GM12872 (cell line): ENCODE measurements at regions not wholly inside any gene's neighbourhood (a gene's known extent, or its start where the extent isn't known, plus 50 kb on each side); places are given as distances from the start of the nearest gene placed in this dataset.

Experiments
- TF ChIP-seq, protein P1 (sequence below): IDR thresholded peaks from 3 replicates; pipeline ENCODE4 v1.5.1; 2011; ENCODE audit warnings: low read depth, mild to moderate bottlenecking, low read length, moderate library complexity; ENCODE audit not compliant: insufficient read depth

DNA sequence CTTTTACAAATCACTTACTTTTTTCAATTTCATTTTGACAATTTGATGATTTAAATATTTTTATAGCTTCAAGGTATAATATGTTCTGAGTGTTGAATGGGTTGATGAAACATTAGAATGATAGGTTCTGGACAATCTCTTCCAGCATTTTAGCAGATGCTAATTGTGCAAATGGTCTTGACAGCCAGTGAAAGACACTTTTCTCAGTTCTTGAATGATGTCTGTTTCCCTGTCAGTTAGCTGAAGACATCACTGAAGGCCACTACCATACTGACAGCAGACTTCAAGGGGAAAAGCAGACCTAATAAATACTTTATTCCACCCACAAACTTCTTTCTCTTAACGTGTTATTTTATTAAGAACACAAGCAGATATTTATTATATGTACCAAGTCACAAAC lies 498.6 kb downstream of the GRXCR1 start:
- TF ChIP-seq, protein P1, sequence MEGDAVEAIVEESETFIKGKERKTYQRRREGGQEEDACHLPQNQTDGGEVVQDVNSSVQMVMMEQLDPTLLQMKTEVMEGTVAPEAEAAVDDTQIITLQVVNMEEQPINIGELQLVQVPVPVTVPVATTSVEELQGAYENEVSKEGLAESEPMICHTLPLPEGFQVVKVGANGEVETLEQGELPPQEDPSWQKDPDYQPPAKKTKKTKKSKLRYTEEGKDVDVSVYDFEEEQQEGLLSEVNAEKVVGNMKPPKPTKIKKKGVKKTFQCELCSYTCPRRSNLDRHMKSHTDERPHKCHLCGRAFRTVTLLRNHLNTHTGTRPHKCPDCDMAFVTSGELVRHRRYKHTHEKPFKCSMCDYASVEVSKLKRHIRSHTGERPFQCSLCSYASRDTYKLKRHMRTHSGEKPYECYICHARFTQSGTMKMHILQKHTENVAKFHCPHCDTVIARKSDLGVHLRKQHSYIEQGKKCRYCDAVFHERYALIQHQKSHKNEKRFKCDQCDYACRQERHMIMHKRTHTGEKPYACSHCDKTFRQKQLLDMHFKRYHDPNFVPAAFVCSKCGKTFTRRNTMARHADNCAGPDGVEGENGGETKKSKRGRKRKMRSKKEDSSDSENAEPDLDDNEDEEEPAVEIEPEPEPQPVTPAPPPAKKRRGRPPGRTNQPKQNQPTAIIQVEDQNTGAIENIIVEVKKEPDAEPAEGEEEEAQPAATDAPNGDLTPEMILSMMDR: no peak

DNA sequence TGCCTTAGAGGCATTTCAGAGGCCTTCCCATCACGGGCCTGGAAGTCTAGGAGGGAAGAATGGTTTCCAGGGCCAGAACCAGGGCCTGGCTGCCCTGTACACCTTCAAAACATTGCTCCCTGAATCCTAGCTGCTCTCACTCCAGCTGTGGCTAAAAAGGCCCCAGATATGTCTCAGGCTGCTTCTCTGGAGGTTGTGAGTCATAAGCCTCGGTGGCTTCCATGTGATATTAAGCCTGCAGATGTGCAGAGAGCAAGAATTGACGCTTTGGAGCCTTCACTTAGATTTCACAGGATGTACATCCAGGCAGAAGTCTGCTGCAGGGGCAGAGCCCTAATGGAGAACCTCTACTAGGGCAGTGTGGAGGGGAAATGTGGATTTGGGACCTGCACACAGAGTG lies 502.5 kb downstream of the GRXCR1 start:
- TF ChIP-seq, protein P1: no peak

DNA sequence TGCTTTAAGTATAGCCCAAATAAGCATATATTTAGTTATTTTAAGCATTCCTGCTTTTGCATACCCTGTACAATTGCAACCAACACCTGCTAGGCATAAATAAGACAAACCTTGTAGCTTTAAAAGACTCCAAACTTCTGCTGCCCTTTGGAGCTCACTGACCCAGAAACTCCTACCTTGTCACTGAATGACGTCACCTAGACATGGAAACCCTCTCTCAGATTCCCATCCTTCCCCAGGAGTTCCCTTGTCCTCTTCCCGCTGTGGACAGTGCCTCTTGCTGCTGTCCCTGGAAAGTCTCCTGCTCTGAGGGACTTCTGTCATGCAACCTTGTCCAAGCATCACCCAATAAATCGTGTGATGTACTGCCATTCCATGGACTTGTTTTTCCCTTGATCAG lies 507.2 kb downstream of the GRXCR1 start:
- TF ChIP-seq, protein P1: no peak

DNA sequence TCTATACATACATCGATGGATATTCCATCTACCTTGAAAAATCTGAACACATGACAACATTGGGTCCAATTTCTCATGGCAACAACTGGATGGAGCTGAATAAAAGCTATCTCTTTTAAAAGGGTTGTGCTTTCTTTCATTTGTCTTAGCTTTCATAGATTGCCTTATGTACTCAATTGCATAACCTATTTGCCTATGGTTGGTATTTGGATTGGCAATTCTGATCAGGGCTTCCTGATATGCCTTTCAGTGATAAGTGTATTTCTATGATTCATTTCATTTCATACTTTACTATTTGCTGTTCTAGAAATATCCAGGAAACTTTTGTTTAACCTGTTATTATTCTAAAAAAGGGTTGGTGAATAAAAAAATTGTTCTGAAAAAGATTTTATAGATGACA lies 509.9 kb downstream of the GRXCR1 start:
- TF ChIP-seq, protein P1: no peak

DNA sequence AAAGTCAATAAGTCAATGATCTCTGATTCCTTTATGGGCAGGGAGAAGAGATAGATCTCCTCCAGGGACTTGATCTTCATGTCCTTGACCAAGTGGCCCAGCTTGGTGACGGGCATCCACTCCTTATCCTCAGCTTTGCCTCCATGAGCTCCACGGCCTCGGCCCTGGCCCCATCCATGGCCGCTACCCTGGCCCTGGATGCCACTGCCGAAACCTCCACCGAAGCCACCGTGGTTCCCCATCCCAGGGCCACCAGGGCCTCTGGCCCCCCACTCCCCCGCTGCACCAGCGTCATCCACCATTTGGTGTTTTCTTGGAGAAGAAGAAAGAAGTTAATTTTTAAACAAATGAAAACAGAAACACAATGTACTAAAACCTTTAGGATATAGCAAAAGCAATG lies 518.1 kb downstream of the GRXCR1 start:
- TF ChIP-seq, protein P1: no peak

DNA sequence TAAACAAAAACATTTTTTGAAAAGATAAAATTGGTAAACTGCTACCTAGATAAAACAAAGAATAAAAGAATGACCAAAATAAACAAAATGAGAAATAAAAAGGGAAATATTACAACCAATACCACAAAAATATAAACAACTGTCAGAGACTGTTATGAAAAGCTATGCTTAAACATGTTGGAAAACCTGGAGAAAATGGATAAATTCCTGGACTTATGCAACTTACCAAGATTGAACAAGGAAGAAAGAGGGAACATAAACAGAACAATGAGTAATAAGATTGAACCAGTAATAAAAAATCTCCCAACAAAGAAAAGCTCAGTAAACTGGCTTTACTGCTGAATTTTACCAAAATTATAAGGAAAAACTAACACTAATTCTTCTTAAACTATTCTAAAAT lies 518.7 kb downstream of the GRXCR1 start:
- TF ChIP-seq, protein P1: no peak

DNA sequence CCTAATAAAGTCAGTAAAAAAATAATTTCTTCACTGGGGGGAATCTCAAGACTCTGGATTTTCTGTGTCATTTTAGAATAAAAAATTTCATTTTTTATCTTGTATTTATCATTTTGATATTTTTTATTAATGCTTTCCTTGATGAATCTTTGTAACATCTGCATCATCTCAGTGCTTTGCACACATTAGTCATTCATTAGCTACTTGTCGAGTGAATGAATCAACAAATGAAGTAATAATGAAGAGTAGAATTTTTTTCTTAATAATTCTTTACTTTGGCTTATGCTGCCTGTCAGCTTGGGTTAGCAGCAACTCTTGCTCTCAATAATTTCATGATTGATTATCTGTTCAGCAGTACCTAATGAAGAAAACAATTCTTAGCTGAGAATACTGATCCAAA lies 530.8 kb downstream of the GRXCR1 start:
- TF ChIP-seq, protein P1: no peak

DNA sequence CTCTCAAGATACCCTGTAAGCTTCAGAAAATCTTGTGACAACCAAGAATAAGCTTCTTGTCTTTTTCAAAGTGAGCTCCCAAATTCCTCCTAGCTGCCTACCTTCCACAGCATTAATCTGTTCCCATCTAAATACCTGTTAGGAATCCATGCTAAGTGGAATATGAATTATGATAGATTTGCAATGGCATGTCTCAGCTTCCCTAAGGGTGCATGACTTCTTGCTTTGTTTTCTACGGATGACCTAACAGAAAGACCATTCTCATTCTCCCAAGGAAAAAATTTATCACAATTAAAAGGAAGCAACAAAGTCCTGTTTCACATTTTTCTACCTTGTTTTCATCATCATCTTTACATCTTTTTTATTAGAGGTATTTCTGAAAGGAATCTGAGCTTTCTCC lies 532.7 kb downstream of the GRXCR1 start:
- TF ChIP-seq, protein P1: no peak
